IMR-90 (cell line): ENCODE measurements at regions not wholly inside any gene's neighbourhood (a gene's known extent, or its start where the extent isn't known, plus 50 kb on each side); places are given as distances from the start of the nearest gene placed in this dataset.
"Not testable (repeated sequence)": the region's sequence is repeated elsewhere in the genome, so short reads cannot be mapped to it uniquely, and the experiment has no call there.

Experiments
- ATAC-seq: fragments of 200-7000 bp; cut with Tn5 transposase; 2 replicates; pipeline ENCODE4 v1.9.1; 2020; ENCODE audit warnings: low read depth, mild to moderate bottlenecking, moderate library complexity
- BruUV-seq: library from RNA; stranded (reverse); fragments of 400-500 nt; replicated peaks from 2 replicates; lab custom pipeline; 2021; lab: Mats Ljungman, UMichigan
- CTCF ChIA-PET: fragments of 300-600 bp; formaldehyde crosslinking; extraction: SDS; loops from one replicate; lab custom pipeline; 2021; ENCODE audit warnings: antibody characterized with exemption; lab: Yijun Ruan, JAX
- POLR2A ChIA-PET: fragments of 300-600 bp; sonication (Branson Sonifier 250); formaldehyde crosslinking; loops from one replicate; lab custom pipeline; 2022; ENCODE audit warnings: antibody characterized with exemption; ENCODE audit not compliant: unreplicated experiment; lab: Charles Lee
- DNase-seq: peaks from one replicate; pipeline ENCODE4 v3.0.0; 2013
- H2AFZ ChIP-seq: replicated peaks from 2 replicates; pipeline ENCODE3; 2013; ENCODE audit warnings: low read length, mild to moderate bottlenecking; ENCODE audit not compliant: poor library complexity
- H2AK5ac ChIP-seq: 2 replicates; pipeline ENCODE4 v1.6.1; 2013; ENCODE audit warnings: low read depth, low read length, inconsistent platforms
- H2AK9ac ChIP-seq: replicated peaks from 2 replicates; pipeline ENCODE3; 2013; ENCODE audit warnings: mild to moderate bottlenecking, low read depth, low read length, moderate library complexity; ENCODE audit not compliant: poor library complexity
- H2BK120ac ChIP-seq: 2 replicates; pipeline ENCODE4 v1.6.1; 2013; ENCODE audit warnings: low read depth, low read length, inconsistent platforms
- H2BK15ac ChIP-seq: 3 replicates; pipeline ENCODE4 v1.6.1; 2013; ENCODE audit warnings: low read depth, low read length, inconsistent platforms
- H2BK20ac ChIP-seq: 2 replicates; pipeline ENCODE4 v1.6.1; 2013; ENCODE audit warnings: low read depth, mild to moderate bottlenecking, inconsistent platforms, low read length, moderate library complexity
- H2BK5ac ChIP-seq: 2 replicates; pipeline ENCODE4 v1.6.1; 2013; ENCODE audit warnings: mild to moderate bottlenecking, low read depth, low read length, inconsistent platforms; ENCODE audit not compliant: poor library complexity, severe bottlenecking
- H3K14ac ChIP-seq: replicated peaks from 2 replicates; pipeline ENCODE4 v1.6.1; 2013; ENCODE audit warnings: low read depth, low read length, inconsistent platforms
- H3K18ac ChIP-seq: 2 replicates; pipeline ENCODE4 v1.6.1; 2013; ENCODE audit warnings: low read depth, low read length, control low read depth
- H3K23ac ChIP-seq: 2 replicates; pipeline ENCODE4 v1.6.1; 2013; ENCODE audit warnings: low read depth, low read length, inconsistent platforms
- H3K27ac ChIP-seq: 2 replicates; pipeline ENCODE4 v1.5.1; 2013; ENCODE audit warnings: mild to moderate bottlenecking, control low read depth, low read length; ENCODE audit not compliant: insufficient read depth
- H3K27me3 ChIP-seq: 2 replicates; pipeline ENCODE4 v1.6.1; 2013; ENCODE audit warnings: low read length; ENCODE audit not compliant: control insufficient read depth, insufficient read depth
- H3K36me3 ChIP-seq: 2 replicates; pipeline ENCODE4 v1.6.1; 2013; ENCODE audit warnings: low read length, mixed read lengths; ENCODE audit not compliant: control insufficient read depth, insufficient read depth
- H3K4ac ChIP-seq: 2 replicates; pipeline ENCODE4 v1.6.1; 2013; ENCODE audit warnings: low read depth, low read length, inconsistent platforms
- H3K4me1 ChIP-seq: 2 replicates; pipeline ENCODE4 v1.6.1; 2013; ENCODE audit warnings: low read length, mixed read lengths; ENCODE audit not compliant: control insufficient read depth, insufficient read depth
- H3K4me2 ChIP-seq: 2 replicates; pipeline ENCODE4 v1.6.1; 2013; ENCODE audit warnings: low read depth, mild to moderate bottlenecking, control low read depth, low read length, moderate library complexity
- H3K4me3 ChIP-seq: 2 replicates; pipeline ENCODE4 v1.5.1; 2013; ENCODE audit warnings: low read depth, mild to moderate bottlenecking, control low read depth, low read length, moderate library complexity; ENCODE audit not compliant: insufficient read depth
- H3K56ac ChIP-seq: 2 replicates; pipeline ENCODE4 v1.6.1; 2013; ENCODE audit warnings: low read length, inconsistent platforms; ENCODE audit not compliant: insufficient read depth; ENCODE audit errors: extremely low read depth
- H3K79me1 ChIP-seq, 2 experiments: 2 replicates each; pipeline ENCODE4 v1.6.1; 2013; ENCODE audit warnings: low read length in 2 of 2, inconsistent platforms in 1 of 2, low read depth in 1 of 2
- H3K9ac ChIP-seq: 2 replicates; pipeline ENCODE4 v1.6.1; 2013; ENCODE audit warnings: low read depth, low read length, control low read depth
- H3K9me1 ChIP-seq: 2 replicates; pipeline ENCODE4 v1.6.1; 2013; ENCODE audit warnings: low read length, inconsistent platforms; ENCODE audit not compliant: insufficient read depth
- H3K9me3 ChIP-seq: 2 replicates; pipeline ENCODE4 v1.6.1; 2013; ENCODE audit warnings: low read length; ENCODE audit not compliant: control insufficient read depth, insufficient read depth
- H4K20me1 ChIP-seq: 2 replicates; pipeline ENCODE4 v1.6.1; 2013; ENCODE audit warnings: low read length, inconsistent platforms; ENCODE audit not compliant: insufficient read depth
- H4K5ac ChIP-seq: 2 replicates; pipeline ENCODE4 v1.6.1; 2013; ENCODE audit warnings: mild to moderate bottlenecking, low read depth, low read length, control low read depth
- H4K8ac ChIP-seq, 2 experiments: 2 replicates each; pipeline ENCODE4 v1.6.1; 2013; ENCODE audit warnings: low read depth in 2 of 2, low read length in 2 of 2, control low read depth in 1 of 2, inconsistent platforms in 1 of 2
- H4K91ac ChIP-seq: 2 replicates; pipeline ENCODE4 v1.6.1; 2013; ENCODE audit warnings: low read depth, low read length, inconsistent platforms; ENCODE audit not compliant: insufficient read depth
- CEBPB ChIP-seq: IDR thresholded peaks from 2 replicates; pipeline ENCODE4 v1.6.1; 2012; ENCODE audit warnings: low read depth, low read length, improper control_type of control experiment
- MAFK ChIP-seq: IDR thresholded peaks from 2 replicates; pipeline ENCODE4 v1.6.1; 2012; ENCODE audit warnings: low read depth, low read length, improper control_type of control experiment
- NFE2L2 ChIP-seq: fragments of 150-350 bp; IDR thresholded peaks from 2 replicates; pipeline ENCODE4 v1.6.1; 2016; ENCODE audit warnings: low read depth, mild to moderate bottlenecking, low read length
- RAD21 ChIP-seq: IDR thresholded peaks from 2 replicates; pipeline ENCODE4 v1.6.1; 2012; ENCODE audit warnings: low read length, improper control_type of control experiment
- SMC3 ChIP-seq: fragments of 150-350 bp; IDR thresholded peaks from 2 replicates; pipeline ENCODE4 v1.6.1; 2016; ENCODE audit warnings: low read depth, mild to moderate bottlenecking, antibody characterized with exemption, low read length, moderate library complexity
- WGBS, 2 experiments: methylation state at CpG; one replicate each; pipeline versions ENCODE4 v1.1.5 to v1.1.7; 2013; ENCODE audit warnings: missing lambda C conversion rate in 2 of 2; ENCODE audit not compliant: insufficient read length in 1 of 2; ENCODE audit errors: extremely low coverage in 2 of 2; 5-methylcytosine and 5-hydroxymethylcytosine counted together
- dilution Hi-C: fragments of 300-500 bp; cut with HindIII; formaldehyde crosslinking; loops from one replicate; pipeline ENCODE4 v1.14.3; 2018; ENCODE audit warnings: low sequenced_read_pairs; ENCODE audit not compliant: unreplicated experiment
- in situ Hi-C: fragments of 300-500 bp; cut with MboI; formaldehyde crosslinking; loops from 3 replicates; pipeline ENCODE4 v1.14.3; 2019; ENCODE audit warnings: low sequenced_read_pairs, inconsistent platforms, mixed read lengths
- intact Hi-C: fragments of 100-400 bp; cut with micrococcal nuclease; formaldehyde crosslinking; loops from 2 replicates; pipeline ENCODE4 v1.10.0; 2022

DNA sequence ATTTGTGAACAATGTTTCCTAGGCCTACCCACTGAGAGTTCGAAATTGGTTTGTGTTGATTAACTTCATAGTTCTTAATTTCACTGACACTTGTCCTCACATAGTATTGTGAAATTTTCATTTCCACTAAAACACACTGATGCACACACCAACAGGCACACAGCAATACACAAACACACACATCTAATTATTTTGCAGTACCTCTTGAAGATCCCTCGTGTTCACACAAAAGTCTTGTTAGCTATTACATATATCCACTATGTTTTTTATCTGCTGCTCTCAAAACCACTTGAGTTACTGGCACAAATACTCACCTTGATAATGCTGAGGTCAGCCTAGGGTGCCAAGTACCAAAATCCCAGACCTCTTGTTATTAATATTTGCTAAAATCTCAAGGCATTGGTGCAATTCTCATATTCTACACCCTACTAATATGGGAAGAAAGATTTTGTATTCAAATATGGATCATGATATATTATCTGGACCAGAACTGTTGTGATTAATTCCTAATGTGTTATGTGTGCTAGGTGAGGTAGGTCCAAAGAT is 767.4 kb upstream of the CDH10 start:
- Histone ChIP-seq H3K4me2 (no peak overlapping the region), H3K14ac (no peak overlapping the region), H3K79me1 (no peaks in the 10 kb centered on the region), H3K4ac (no peak overlapping the region), H3K4me1 (no peaks in the 10 kb centered on the region), H2BK20ac (no peak overlapping the region), H4K20me1 (no peaks in the 10 kb centered on the region), H3K9ac (no peak overlapping the region), H4K91ac (no peak overlapping the region), H2BK120ac (no peak overlapping the region), H2BK15ac (no peak overlapping the region), H3K18ac (no peak overlapping the region), H3K9me3 (0 out of 2 replicates have a peak, but pooled peaks cover 2% of the 10 kb centered on the region), H2AK5ac (no peak overlapping the region), H3K27ac (no peak overlapping the region), H3K27me3 (no peaks in the 10 kb centered on the region), H3K9me1 (no peaks in the 10 kb centered on the region), H2AK9ac (no peak overlapping the region), H3K4me3 (no peak overlapping the region), H4K8ac (no peak overlapping the region), H2BK5ac (no peak overlapping the region), H3K23ac (no peak overlapping the region), H2AFZ (no peak overlapping the region), H4K5ac (no peak overlapping the region), H3K56ac (no peak overlapping the region), H3K36me3 (no peaks in the 10 kb centered on the region)
- intact Hi-C loops = no loop called here
- no peak for DNase-seq
- ChIA-PET CTCF (no interaction called here), POLR2A (no interaction called here)
- in situ Hi-C loops = no loop called here
- dilution Hi-C loops = no loop called here
- TF ChIP-seq RAD21 (no peak), SMC3 (no peak), CEBPB (0 out of 2 replicates have a peak, but pooled peaks have one; percentile 23), NFE2L2 (no peak), MAFK (no peak)
- no TSS peak for BruUV-seq
- WGBS, 2 experiments = 20% methylated on average over 1 of the region's 2 CpGs; no CpG with 5 or more reads in 1 of the 2 experiments
- ATAC-seq = no peak

DNA sequence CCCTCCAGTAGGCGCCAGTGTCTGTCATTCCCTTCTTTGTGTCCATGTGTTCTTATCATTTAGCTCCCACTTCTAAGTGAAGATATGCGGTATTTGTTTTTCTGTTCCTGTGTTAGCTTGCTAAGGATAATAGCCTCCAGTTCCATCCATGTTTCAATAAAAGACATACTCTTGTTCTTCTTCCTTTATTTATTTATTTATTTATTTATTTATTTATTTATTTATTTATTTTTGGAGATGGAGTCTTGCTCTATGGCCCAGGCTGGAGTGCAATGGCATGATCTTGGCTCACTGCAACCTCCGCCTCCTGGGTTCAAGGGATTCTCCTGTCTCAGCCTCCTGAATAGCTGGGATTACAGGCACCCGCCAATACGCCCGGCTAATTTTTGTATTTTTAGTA is 762.6 kb upstream of the CDH10 start:
- not testable (repeated sequence) for BruUV-seq, H4K20me1 ChIP-seq

More for the DNA sequence above, 762.6 kb upstream of the CDH10 start:
- H3K18ac ChIP-seq, H3K14ac ChIP-seq, H3K4ac ChIP-seq, H3K27ac ChIP-seq, H3K9me3 ChIP-seq, POLR2A ChIA-PET, H3K36me3 ChIP-seq, H3K9me1 ChIP-seq, H3K4me2 ChIP-seq, H3K27me3 ChIP-seq, intact Hi-C loops, H3K4me1 ChIP-seq, H2AK9ac ChIP-seq, H2AK5ac ChIP-seq, H4K8ac ChIP-seq, H2BK5ac ChIP-seq, H4K5ac ChIP-seq, DNase-seq, H3K56ac ChIP-seq, ATAC-seq, H2BK20ac ChIP-seq, H4K91ac ChIP-seq, H2BK15ac ChIP-seq, H2BK120ac ChIP-seq, H3K4me3 ChIP-seq, H3K9ac ChIP-seq, in situ Hi-C loops, H3K23ac ChIP-seq, CTCF ChIA-PET, dilution Hi-C loops, H2AFZ ChIP-seq, H3K79me1 ChIP-seq: not testable (repeated sequence)
- 93% methylated on average over 3 of the region's 6 CpGs; no CpG with 5 or more reads in 1 of the 2 experiments for WGBS, 2 experiments
